NB4 (cell line): ENCODE measurements at regions not wholly inside any gene's neighbourhood (a gene's known extent, or its start where the extent isn't known, plus 50 kb on each side); places are given as distances from the start of the nearest gene placed in this dataset.

Experiments used
- POLR2A ChIP-seq: IDR thresholded peaks from 2 replicates; pipeline ENCODE4 v1.6.1; 2011; ENCODE audit warnings: mild to moderate bottlenecking; ENCODE audit not compliant: insufficient read length; ENCODE audit errors: extremely low read depth
- TF ChIP-seq, protein P1 (sequence below): IDR thresholded peaks from one replicate; pipeline ENCODE4 v1.5.1; 2012; ENCODE audit warnings: low read depth, low read length
- TF ChIP-seq, protein P2 (sequence below): IDR thresholded peaks from 2 replicates; pipeline ENCODE4 v1.6.1; 2011; ENCODE audit warnings: low read depth, low read length

DNA sequence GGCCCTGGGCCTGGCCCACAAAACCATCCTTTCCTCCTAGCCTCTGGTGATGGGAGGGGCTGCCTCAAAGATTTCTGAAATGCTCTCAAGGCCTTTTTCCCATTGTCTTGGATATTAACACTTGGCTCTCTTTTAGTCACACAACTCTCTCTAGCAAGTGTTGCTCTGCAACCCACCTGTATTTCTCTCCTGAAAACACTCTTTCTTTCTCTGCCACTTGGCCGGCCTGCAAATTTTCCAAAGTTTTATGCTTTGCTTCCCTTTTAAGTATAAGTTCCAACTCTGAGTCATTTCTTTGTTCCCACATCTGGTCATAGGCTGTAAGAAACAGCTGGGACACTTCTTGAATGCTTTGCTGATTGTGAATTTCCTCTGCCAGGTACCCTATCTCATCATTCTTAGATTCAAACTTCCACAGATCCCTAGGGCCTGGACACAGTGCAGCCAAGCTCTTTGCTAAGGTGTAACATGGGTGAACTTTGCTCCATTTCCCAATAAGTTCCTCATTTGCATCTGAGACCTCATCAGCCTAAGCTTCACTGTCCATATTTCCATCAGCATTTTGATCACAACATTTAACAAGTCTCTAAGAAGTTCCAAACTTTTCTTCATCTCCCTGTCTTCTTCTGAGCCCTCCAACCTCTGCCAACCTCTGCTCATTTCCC, 93.8 kb downstream of the TRIM29 start:
- TF ChIP-seq, protein P1, sequence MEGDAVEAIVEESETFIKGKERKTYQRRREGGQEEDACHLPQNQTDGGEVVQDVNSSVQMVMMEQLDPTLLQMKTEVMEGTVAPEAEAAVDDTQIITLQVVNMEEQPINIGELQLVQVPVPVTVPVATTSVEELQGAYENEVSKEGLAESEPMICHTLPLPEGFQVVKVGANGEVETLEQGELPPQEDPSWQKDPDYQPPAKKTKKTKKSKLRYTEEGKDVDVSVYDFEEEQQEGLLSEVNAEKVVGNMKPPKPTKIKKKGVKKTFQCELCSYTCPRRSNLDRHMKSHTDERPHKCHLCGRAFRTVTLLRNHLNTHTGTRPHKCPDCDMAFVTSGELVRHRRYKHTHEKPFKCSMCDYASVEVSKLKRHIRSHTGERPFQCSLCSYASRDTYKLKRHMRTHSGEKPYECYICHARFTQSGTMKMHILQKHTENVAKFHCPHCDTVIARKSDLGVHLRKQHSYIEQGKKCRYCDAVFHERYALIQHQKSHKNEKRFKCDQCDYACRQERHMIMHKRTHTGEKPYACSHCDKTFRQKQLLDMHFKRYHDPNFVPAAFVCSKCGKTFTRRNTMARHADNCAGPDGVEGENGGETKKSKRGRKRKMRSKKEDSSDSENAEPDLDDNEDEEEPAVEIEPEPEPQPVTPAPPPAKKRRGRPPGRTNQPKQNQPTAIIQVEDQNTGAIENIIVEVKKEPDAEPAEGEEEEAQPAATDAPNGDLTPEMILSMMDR = no peak
- TF ChIP-seq POLR2A = no peak
- TF ChIP-seq, protein P2, sequence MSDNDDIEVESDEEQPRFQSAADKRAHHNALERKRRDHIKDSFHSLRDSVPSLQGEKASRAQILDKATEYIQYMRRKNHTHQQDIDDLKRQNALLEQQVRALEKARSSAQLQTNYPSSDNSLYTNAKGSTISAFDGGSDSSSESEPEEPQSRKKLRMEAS = no peak
